Prostate gland (tissue), 2 donors: ENCODE measurements at regions not wholly inside any gene's neighbourhood (a gene's known extent, or its start where the extent isn't known, plus 50 kb on each side); places are given as distances from the start of the nearest gene placed in this dataset.

Experiments used
- DNase-seq: peaks from one replicate; pipeline ENCODE4 v3.0.0-alpha.2; 2019; ENCODE audit warnings: low spot score
- H3K27ac ChIP-seq, 2 donors: fragments of 200-600 bp; sonication (generic); 2 replicates each; pipeline ENCODE4 v1.5.1; 2017 to 2019
- H3K27me3 ChIP-seq: fragments of 200-600 bp; sonication (generic); replicated peaks from 2 replicates; pipeline ENCODE4 v1.5.1; 2019; ENCODE audit not compliant: insufficient read depth
- H3K36me3 ChIP-seq, 2 donors: fragments of 200-600 bp; sonication (generic); 1 replicate in 1 of 2; 2 replicates in 1 of 2; pipeline versions ENCODE4 v1.5.1 to v1.8.1; 2017 to 2019
- H3K4me1 ChIP-seq: fragments of 200-600 bp; sonication (generic); replicated peaks from 2 replicates; pipeline ENCODE4 v1.5.1; 2019
- H3K4me3 ChIP-seq, 2 donors: fragments of 200-600 bp; sonication (generic); 2 replicates each; pipeline ENCODE4 v1.5.1; 2017 to 2019
- H3K9me3 ChIP-seq: fragments of 200-600 bp; sonication (generic); 2 replicates; pipeline ENCODE4 v1.5.1; 2017
- POLR2A ChIP-seq: fragments of 450-650 bp; IDR thresholded peaks from one replicate; pipeline ENCODE4 v1.6.1; 2016; ENCODE audit warnings: antibody characterized with exemption, mild to moderate bottlenecking
- POLR2AphosphoS5 ChIP-seq: sonication (generic); formaldehyde crosslinking; IDR thresholded peaks from one replicate; pipeline ENCODE4 v1.6.1; 2017; ENCODE audit warnings: antibody characterized with exemption
- WGBS: methylation state at CpG from one replicate; pipeline ENCODE4 v1.1.5; 2018; 5-methylcytosine and 5-hydroxymethylcytosine counted together
- intact Hi-C: fragments of 100-400 bp; cut with DNase I; formaldehyde crosslinking; loops from one replicate; pipeline ENCODE4 v1.14.2; 2022
- TF ChIP-seq, protein P1 (sequence below), 4 experiments: fragments of 200-600 bp in 2 of 4; fragments of 450-650 bp in 2 of 4; sonication (generic) in 2 of 4; IDR thresholded peaks; 1 replicate in 3 of 4; 2 replicates in 1 of 4; pipeline ENCODE4 v1.5.1; 2016 to 2019; ENCODE audit warnings: antibody characterized with exemption in 4 of 4, mild to moderate bottlenecking in 2 of 4, moderate library complexity in 2 of 4

DNA sequence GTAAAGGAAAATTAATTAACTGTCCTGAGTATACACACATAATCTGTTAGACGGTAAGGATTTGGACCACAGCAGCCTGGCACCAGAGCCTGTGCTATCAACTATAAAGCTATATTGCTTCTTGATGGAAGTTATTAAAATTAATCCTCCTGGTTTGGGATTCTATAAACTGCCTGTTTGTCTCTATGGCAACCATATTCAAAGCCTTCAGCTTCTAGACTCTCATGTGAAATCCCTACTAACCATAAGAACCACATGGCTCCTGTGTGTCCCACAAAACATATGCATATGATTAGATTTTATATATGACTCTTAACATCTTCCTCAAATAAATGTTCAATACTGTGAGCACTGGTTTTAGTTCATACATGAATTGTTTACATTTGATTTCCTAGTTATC is 380.8 kb downstream of the ANKRD50 start:
- H3K9me3 ChIP-seq = no peaks in the 10 kb centered on the region
- DNase-seq = no peak
- intact Hi-C loops = loop anchor here (5.0 kb wide), 2 partner anchors 916 to 951 kb away; no protein-coding TSS in a partner anchor
- no peak overlapping the region for H3K27ac ChIP-seq
- TF ChIP-seq POLR2A = no peak
- no peak for TF ChIP-seq POLR2AphosphoS5
- TF ChIP-seq, protein P1, sequence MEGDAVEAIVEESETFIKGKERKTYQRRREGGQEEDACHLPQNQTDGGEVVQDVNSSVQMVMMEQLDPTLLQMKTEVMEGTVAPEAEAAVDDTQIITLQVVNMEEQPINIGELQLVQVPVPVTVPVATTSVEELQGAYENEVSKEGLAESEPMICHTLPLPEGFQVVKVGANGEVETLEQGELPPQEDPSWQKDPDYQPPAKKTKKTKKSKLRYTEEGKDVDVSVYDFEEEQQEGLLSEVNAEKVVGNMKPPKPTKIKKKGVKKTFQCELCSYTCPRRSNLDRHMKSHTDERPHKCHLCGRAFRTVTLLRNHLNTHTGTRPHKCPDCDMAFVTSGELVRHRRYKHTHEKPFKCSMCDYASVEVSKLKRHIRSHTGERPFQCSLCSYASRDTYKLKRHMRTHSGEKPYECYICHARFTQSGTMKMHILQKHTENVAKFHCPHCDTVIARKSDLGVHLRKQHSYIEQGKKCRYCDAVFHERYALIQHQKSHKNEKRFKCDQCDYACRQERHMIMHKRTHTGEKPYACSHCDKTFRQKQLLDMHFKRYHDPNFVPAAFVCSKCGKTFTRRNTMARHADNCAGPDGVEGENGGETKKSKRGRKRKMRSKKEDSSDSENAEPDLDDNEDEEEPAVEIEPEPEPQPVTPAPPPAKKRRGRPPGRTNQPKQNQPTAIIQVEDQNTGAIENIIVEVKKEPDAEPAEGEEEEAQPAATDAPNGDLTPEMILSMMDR (IDR thresholded peaks at IDR 0.05) = no peak
- WGBS = 92% methylated on average over 1 of the region's 1 CpG
- H3K36me3 ChIP-seq = no peaks in the 10 kb centered on the region
- no peaks in the 10 kb centered on the region for H3K4me1 ChIP-seq
- H3K27me3 ChIP-seq = no peaks in the 10 kb centered on the region
- no peak overlapping the region for H3K4me3 ChIP-seq

- intact Hi-C loops = loop anchor here (5.0 kb wide), 2 partner anchors 914 to 949 kb away; no protein-coding TSS in a partner anchor
- 56% methylated on average over 4 of the region's 4 CpGs for WGBS
- H3K27ac ChIP-seq = no peak overlapping the region
- TF ChIP-seq POLR2A (no peak), POLR2AphosphoS5 (no peak)
- TF ChIP-seq, protein P1 (IDR thresholded peaks at IDR 0.05) = no peak
- no peaks in the 10 kb centered on the region for H3K9me3 ChIP-seq
- H3K4me3 ChIP-seq = no peak overlapping the region
- H3K27me3 ChIP-seq = no peaks in the 10 kb centered on the region
- H3K36me3 ChIP-seq = no peaks in the 10 kb centered on the region
- no peak for DNase-seq
- H3K4me1 ChIP-seq = no peaks in the 10 kb centered on the region
These were observed 379.1 kb downstream of the ANKRD50 start for GRCh38 chr4:124333466-124333865.

GRCh38 chr4:124334119-124334518 is 378.4 kb downstream of the ANKRD50 start:
- WGBS = 3% methylated on average over 3 of the region's 3 CpGs
- no peaks in the 10 kb centered on the region for H3K4me1 ChIP-seq
- DNase-seq = peak; percentile 47
- intact Hi-C loops = loop anchor here (5.0 kb wide), 2 partner anchors 913 to 948 kb away; no protein-coding TSS in a partner anchor
- H3K27ac ChIP-seq = no peak overlapping the region
- no peak overlapping the region for H3K4me3 ChIP-seq
- no peaks in the 10 kb centered on the region for H3K27me3 ChIP-seq
- H3K36me3 ChIP-seq = no peaks in the 10 kb centered on the region
- TF ChIP-seq, protein P1 (IDR thresholded peaks at IDR 0.05) = peak in 3 of 4 experiments; percentile 51 to 75 (median 75)
- TF ChIP-seq POLR2A = no peak
- TF ChIP-seq POLR2AphosphoS5 = no peak
- H3K9me3 ChIP-seq = no peaks in the 10 kb centered on the region

GRCh38 chr4:124337874-124338273 is 374.7 kb downstream of the ANKRD50 start:
- Histone ChIP-seq H3K4me3 (no peak overlapping the region), H3K27ac (no peak overlapping the region), H3K27me3 (no peaks in the 10 kb centered on the region), H3K36me3 (no peaks in the 10 kb centered on the region), H3K4me1 (no peaks in the 10 kb centered on the region), H3K9me3 (no peaks in the 10 kb centered on the region)
- TF ChIP-seq, protein P1 (IDR thresholded peaks at IDR 0.05) = no peak
- TF ChIP-seq POLR2AphosphoS5 = no peak
- TF ChIP-seq POLR2A = no peak
- DNase-seq = no peak
- intact Hi-C loops = no loop called here
- 84% methylated on average over 3 of the region's 3 CpGs for WGBS

DNA sequence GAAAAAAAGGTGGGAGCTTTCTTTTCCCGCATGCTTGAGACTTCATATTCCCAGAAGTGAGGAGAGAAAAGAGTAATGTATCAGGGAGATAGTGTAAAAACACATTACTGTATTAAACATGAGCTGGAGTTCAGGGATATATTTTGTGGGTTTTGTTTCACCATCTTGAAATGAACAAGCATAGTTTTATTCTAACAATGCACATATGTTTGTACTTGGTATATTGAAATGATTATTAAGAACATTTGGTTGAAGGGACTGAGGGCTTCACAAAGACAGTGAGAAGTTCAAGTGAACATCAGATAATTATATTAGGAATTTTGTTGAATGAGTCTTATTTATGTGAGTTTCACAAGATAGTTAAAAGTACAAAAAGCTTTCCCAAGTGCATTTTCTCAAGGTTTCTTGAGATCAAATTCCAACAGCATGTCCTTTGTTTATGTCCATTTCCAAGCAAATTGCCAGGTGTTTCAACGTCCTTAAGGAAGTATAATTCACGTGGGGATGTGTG is 368.8 kb downstream of the ANKRD50 start:
- 35% methylated on average over 3 of the region's 3 CpGs for WGBS
- no peak for DNase-seq
- Histone ChIP-seq H3K9me3 (no peaks in the 10 kb centered on the region), H3K4me1 (no peaks in the 10 kb centered on the region), H3K36me3 (no peaks in the 10 kb centered on the region), H3K4me3 (no peak overlapping the region), H3K27me3 (no peaks in the 10 kb centered on the region), H3K27ac (no peak overlapping the region)
- TF ChIP-seq, protein P1 (IDR thresholded peaks at IDR 0.05) = no peak
- TF ChIP-seq POLR2A = no peak
- TF ChIP-seq POLR2AphosphoS5 = no peak
- intact Hi-C loops = no loop called here
